ENCODE measurements at regions not wholly inside any gene's neighbourhood (a gene's known extent, or its start where the extent isn't known, plus 50 kb on each side); places are given as distances from the start of the nearest gene placed in this dataset.

DNA sequence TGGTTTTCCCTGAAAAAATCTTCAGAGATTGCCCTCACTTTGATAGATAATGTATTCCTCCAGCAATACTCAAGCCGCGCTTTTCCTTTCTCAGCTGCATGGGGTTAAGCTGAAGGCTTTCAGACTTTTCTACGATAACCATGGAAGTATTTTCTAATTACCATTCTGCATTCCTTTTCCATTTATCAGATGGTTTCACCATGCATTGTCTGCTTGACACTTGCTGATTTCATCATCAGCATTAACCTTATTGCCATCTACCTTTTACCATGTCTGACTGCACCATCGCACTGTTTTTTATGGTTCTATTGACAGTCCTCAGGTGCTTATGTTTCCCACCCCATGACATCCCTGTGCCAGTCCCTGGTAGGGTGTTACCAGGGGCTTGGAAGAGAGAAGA, 91.6 kb downstream of the DMAC1 start:
- H3K4me3 ChIP-seq (ENCODE audit: low read depth, low read length): no peak overlapping the region
- TF ChIP-seq, protein P1, sequence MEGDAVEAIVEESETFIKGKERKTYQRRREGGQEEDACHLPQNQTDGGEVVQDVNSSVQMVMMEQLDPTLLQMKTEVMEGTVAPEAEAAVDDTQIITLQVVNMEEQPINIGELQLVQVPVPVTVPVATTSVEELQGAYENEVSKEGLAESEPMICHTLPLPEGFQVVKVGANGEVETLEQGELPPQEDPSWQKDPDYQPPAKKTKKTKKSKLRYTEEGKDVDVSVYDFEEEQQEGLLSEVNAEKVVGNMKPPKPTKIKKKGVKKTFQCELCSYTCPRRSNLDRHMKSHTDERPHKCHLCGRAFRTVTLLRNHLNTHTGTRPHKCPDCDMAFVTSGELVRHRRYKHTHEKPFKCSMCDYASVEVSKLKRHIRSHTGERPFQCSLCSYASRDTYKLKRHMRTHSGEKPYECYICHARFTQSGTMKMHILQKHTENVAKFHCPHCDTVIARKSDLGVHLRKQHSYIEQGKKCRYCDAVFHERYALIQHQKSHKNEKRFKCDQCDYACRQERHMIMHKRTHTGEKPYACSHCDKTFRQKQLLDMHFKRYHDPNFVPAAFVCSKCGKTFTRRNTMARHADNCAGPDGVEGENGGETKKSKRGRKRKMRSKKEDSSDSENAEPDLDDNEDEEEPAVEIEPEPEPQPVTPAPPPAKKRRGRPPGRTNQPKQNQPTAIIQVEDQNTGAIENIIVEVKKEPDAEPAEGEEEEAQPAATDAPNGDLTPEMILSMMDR (IDR thresholded peaks at IDR 0.05; ENCODE audit: insufficient read depth, low read depth, low read length, missing control alignments): no peak

DNA sequence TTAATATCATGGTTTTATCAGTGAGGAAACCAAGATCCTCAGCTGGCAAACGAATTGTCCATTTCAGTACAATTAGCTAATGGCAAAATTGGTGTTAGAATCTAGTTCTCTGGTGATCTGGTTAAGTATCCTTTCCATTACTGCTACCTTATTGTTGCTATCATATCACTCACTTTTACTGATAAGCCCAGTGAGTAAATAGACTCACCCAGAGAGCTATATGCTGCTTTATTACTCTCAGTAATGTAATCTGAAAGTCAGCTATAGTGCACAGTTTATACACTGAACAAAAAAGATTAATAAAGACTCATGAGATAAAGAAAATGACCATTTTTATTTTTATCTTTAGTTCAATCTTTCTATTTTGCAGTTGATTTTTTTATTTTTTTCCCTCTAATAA, 95.0 kb downstream of the DMAC1 start:
- DNase-seq (ENCODE audit: low read depth): no peak
- H3K4me3 ChIP-seq (ENCODE audit: low read depth, low read length): no peak overlapping the region
- TF ChIP-seq, protein P1 (IDR thresholded peaks at IDR 0.05; ENCODE audit: insufficient read depth, low read depth, low read length, missing control alignments): no peak

More for the DNA sequence above, 91.6 kb downstream of the DMAC1 start:
- no peak for DNase-seq (ENCODE audit: low read depth)

DNA sequence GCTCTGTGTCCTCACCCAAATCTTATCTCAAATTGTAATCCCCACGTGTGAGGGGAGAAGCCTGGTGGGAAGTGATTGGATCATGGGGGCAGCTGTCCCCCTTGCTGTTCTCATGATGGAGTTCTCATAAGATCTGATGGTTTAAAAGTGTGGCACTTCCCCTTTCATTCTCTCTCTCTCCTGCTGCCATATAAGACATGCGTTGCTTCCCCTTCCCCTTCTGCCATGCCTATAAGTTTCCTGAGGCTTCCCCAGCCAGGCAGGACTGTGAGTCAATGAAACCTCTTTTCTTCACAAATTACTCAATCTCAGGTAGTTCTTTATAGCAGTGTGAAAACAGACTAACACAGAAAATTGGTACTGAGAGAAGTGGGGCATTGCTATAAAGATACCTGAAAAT, 107.7 kb downstream of the DMAC1 start:
- H3K4me3 ChIP-seq (ENCODE audit: low read depth, low read length): no peak overlapping the region
- TF ChIP-seq, protein P1 (IDR thresholded peaks at IDR 0.05; ENCODE audit: insufficient read depth, low read depth, low read length, missing control alignments): no peak
- no peak for DNase-seq (ENCODE audit: low read depth)

DNA sequence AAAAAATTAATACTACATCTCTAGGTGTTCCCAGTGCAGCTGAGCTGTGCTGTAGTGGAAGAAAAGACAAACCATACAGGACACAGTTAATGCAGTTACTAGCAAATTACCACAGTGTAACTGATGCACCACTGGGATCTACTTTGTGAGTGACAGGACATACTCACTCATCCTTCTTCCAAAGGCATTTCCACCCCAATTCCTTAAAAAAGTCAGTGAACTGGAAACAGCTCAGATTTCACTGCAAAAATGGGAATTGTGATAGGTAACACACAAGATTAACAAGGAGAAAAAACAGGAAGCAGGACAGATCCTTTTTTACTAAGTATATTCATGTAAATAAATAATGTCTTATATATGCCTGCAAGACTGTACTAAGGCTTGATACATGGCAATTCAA, 109.6 kb downstream of the DMAC1 start:
- TF ChIP-seq, protein P1 (IDR thresholded peaks at IDR 0.05; ENCODE audit: insufficient read depth, low read depth, low read length, missing control alignments): no peak
- no peak for DNase-seq (ENCODE audit: low read depth)
- no peak overlapping the region for H3K4me3 ChIP-seq (ENCODE audit: low read depth, low read length)

DNA sequence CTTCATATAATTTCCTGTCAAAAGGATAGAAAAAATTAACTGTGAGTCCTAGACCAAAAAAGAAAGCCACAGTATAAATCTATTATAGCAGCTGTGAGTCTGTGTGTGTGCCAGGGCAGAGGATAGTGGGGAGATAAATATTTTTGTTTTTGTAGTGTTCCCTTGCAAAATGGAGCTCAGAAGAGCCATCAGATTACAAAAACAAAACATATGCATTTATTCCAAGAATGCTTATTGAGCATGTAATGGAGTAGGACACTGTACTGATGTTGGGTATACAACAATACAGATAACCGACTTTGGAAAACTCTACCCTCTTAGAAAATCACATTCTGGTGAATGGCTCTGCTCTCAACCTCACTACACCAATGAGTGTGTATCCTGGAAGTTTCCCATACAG, 111.0 kb downstream of the DMAC1 start:
- H3K4me3 ChIP-seq (ENCODE audit: low read depth, low read length): no peak overlapping the region
- TF ChIP-seq, protein P1 (IDR thresholded peaks at IDR 0.05; ENCODE audit: insufficient read depth, low read depth, low read length, missing control alignments): no peak
- no peak for DNase-seq (ENCODE audit: low read depth)

DNA sequence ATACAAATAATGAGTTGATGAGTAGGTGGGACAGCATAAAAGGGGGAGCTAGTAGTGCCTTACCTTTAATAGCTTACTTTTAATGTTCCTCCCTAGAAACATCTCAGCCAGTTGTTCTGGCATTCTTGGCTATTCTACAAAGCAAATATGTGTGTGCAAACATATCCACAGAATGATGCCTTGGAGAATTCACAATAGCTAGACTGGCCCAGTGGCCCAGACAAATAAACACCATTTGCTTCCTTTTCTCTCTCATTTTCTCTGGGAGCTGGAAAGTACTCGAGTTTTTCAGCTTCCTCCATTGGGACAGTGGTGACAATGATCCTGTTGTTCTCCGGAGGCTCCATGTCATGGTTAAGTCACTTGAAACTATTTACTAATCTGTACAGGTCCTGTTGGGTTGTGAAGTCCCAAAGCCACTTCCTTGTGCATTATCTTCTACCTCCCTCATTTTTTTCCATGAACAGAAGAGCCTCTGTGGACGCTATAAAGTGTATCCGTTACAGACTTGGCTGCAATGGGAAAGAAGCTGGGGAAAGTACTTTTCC, 122.9 kb downstream of the DMAC1 start:
- DNase-seq (ENCODE audit: low read depth): no peak
- TF ChIP-seq, protein P1 (IDR thresholded peaks at IDR 0.05; ENCODE audit: insufficient read depth, low read depth, low read length, missing control alignments): no peak
- no peak overlapping the region for H3K4me3 ChIP-seq (ENCODE audit: low read depth, low read length)

DNA sequence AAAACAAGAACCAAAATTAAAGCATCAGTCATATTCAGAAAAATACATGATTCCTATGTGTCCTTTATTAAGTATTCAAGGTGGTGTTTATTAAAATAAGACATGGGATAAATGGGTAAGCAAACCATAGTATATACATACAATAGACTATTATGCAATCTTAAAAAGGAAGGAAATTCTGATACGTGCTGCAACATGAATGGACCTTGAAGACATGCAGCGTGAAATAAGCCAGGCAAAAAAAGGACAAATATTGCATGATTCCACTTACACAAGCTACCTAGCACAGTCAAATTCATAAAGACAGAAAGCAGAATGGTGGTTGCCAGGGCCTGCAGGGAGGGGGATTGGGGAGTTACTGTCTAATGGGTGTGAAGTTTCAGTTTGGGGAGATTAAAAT, 127.7 kb downstream of the DMAC1 start:
- TF ChIP-seq, protein P1 (IDR thresholded peaks at IDR 0.05; ENCODE audit: insufficient read depth, low read depth, low read length, missing control alignments): no peak
- H3K4me3 ChIP-seq (ENCODE audit: low read depth, low read length): no peak overlapping the region
- no peak for DNase-seq (ENCODE audit: low read depth)
